H1 (cell line): ENCODE measurements at regions not wholly inside any gene's neighbourhood (a gene's known extent, or its start where the extent isn't known, plus 50 kb on each side); places are given as distances from the start of the nearest gene placed in this dataset.

ENCODE experiments used
- CTCF ChIA-PET: fragments of 300-600 bp; sonication (Branson Sonifier 250); formaldehyde crosslinking; loops from one replicate; lab custom pipeline; 2021; ENCODE audit not compliant: partially characterized antibody; lab: Charles Lee
- POLR2A ChIA-PET: fragments of 300-600 bp; sonication (Branson Sonifier 250); formaldehyde crosslinking; loops from one replicate; lab custom pipeline; 2021; ENCODE audit warnings: inconsistent platforms; ENCODE audit not compliant: partially characterized antibody; lab: Charles Lee
- DNase-seq, 2 experiments: peaks; one replicate each; pipeline versions ENCODE4 v3.0.0 to v3.0.0-alpha.2; 2010 to 2022; ENCODE audit warnings: low spot score in 2 of 2, low read depth in 1 of 2, mixed read lengths in 1 of 2
- FAIRE-seq: peaks from 2 replicates; lab custom pipeline; 2011; peaks lifted over from hg19 to GRCh38; lab: Jason Lieb, UNC
- H2AFZ ChIP-seq: 2 replicates; pipeline ENCODE4 v1.8.1; 2012; ENCODE audit warnings: low read length, inconsistent platforms
- H2AK5ac ChIP-seq: 2 replicates; pipeline ENCODE4 v1.6.1; 2013; ENCODE audit warnings: low read depth, low read length
- H2BK120ac ChIP-seq: replicated peaks from 2 replicates; pipeline ENCODE3; 2013; ENCODE audit warnings: low read depth, low read length, inconsistent platforms
- H2BK12ac ChIP-seq: 2 replicates; pipeline ENCODE4 v1.6.1; 2013; ENCODE audit warnings: low read depth, low read length
- H2BK15ac ChIP-seq: 2 replicates; pipeline ENCODE4 v1.6.1; 2013; ENCODE audit warnings: low read length
- H2BK20ac ChIP-seq: 2 replicates; pipeline ENCODE4 v1.6.1; 2013; ENCODE audit warnings: low read length
- H2BK5ac ChIP-seq: 2 replicates; pipeline ENCODE4 v1.6.1; 2013; ENCODE audit warnings: low read depth, low read length
- H3K14ac ChIP-seq: 2 replicates; pipeline ENCODE4 v1.6.1; 2013; ENCODE audit warnings: inconsistent platforms; ENCODE audit not compliant: insufficient read length
- H3K18ac ChIP-seq: 2 replicates; pipeline ENCODE4 v1.6.1; 2013; ENCODE audit warnings: low read length; ENCODE audit errors: extremely low read depth
- H3K23ac ChIP-seq: 2 replicates; pipeline ENCODE4 v1.6.1; 2013; ENCODE audit warnings: inconsistent platforms; ENCODE audit not compliant: insufficient read length
- H3K23me2 ChIP-seq: 2 replicates; pipeline ENCODE4 v1.6.1; 2013; ENCODE audit warnings: low read depth, low read length
- H3K27ac ChIP-seq: 2 replicates; pipeline ENCODE4 v1.6.1; 2011; ENCODE audit warnings: low read depth, low read length, inconsistent platforms
- H3K27me3 ChIP-seq, 4 experiments: replicated peaks in 1 of 4; 1 replicate in 1 of 4; 2 replicates in 3 of 4; pipeline versions ENCODE4 v1.6.1 to v1.8.1; 2011 to 2013; ENCODE audit warnings: low read length in 3 of 4, mild to moderate bottlenecking in 3 of 4, inconsistent platforms in 2 of 4, mixed read lengths in 2 of 4, moderate library complexity in 1 of 4; ENCODE audit not compliant: control insufficient read depth in 3 of 4, insufficient read depth in 3 of 4; ENCODE audit errors: extremely low read depth in 1 of 4
- H3K36me3 ChIP-seq, 4 experiments: 2 replicates each; pipeline versions ENCODE4 v1.6.1 to v1.8.1; 2011 to 2013; ENCODE audit warnings: mild to moderate bottlenecking in 4 of 4, low read length in 3 of 4, moderate library complexity in 2 of 4, control low read depth in 1 of 4, inconsistent platforms in 1 of 4; ENCODE audit not compliant: insufficient read depth in 4 of 4, control insufficient read depth in 2 of 4
- H3K4ac ChIP-seq: replicated peaks from 2 replicates; pipeline ENCODE3; 2013; ENCODE audit warnings: low read length, low read depth, mixed read lengths, inconsistent platforms; ENCODE audit not compliant: insufficient read length
- H3K4me1 ChIP-seq, 4 experiments: replicated peaks in 1 of 4; 1 replicate in 1 of 4; 2 replicates in 3 of 4; pipeline versions ENCODE4 v1.6.1 to v1.8.1; 2011 to 2013; ENCODE audit warnings: low read length in 3 of 4, inconsistent platforms in 2 of 4, mixed read lengths in 1 of 4; ENCODE audit not compliant: insufficient read depth in 4 of 4, control insufficient read depth in 3 of 4
- H3K4me2 ChIP-seq, 2 experiments: 2 replicates each; pipeline versions ENCODE4 v1.6.1 to v1.8.1; 2011 to 2013; ENCODE audit warnings: low read depth in 2 of 2, low read length in 2 of 2, control low read depth in 1 of 2, inconsistent platforms in 1 of 2, mild to moderate bottlenecking in 1 of 2; ENCODE audit not compliant: insufficient read depth in 1 of 2
- H3K4me3 ChIP-seq, 4 experiments: fragments of 200-600, 300-600 bp in 1 of 4; sonication (generic), shearing (Covaris generic), sonication (Bioruptor Twin) in 1 of 4; 2 replicates each; pipeline versions ENCODE4 v1.5.1 to v1.8.1; 2011 to 2016; ENCODE audit warnings: low read length in 4 of 4, low read depth in 3 of 4, control low read depth in 2 of 4, inconsistent platforms in 2 of 4, mild to moderate bottlenecking in 2 of 4, mixed read lengths in 1 of 4, moderate library complexity in 1 of 4; ENCODE audit not compliant: insufficient read depth in 2 of 4; ENCODE audit errors: extremely low read depth in 1 of 4
- H3K56ac ChIP-seq: replicated peaks from 2 replicates; pipeline ENCODE3; 2013; ENCODE audit warnings: low read depth, mild to moderate bottlenecking, mixed read lengths, low read length, inconsistent platforms; ENCODE audit not compliant: insufficient read length
- H3K79me1 ChIP-seq: 2 replicates; pipeline ENCODE4 v1.6.1; 2013; ENCODE audit warnings: low read depth, low read length, control low read depth
- H3K79me2 ChIP-seq, 2 experiments: 2 replicates each; pipeline versions ENCODE4 v1.6.1 to v1.8.1; 2012 to 2013; ENCODE audit warnings: low read length in 2 of 2, mild to moderate bottlenecking in 2 of 2, inconsistent platforms in 1 of 2; ENCODE audit not compliant: insufficient read depth in 2 of 2, control insufficient read depth in 1 of 2
- H3K9ac ChIP-seq, 4 experiments: replicated peaks in 1 of 4; 1 replicate in 1 of 4; 2 replicates in 3 of 4; pipeline versions ENCODE4 v1.6.1 to v1.8.1; 2011 to 2013; ENCODE audit warnings: low read depth in 3 of 4, low read length in 3 of 4, control low read depth in 2 of 4, mild to moderate bottlenecking in 2 of 4, moderate library complexity in 2 of 4, inconsistent platforms in 1 of 4; ENCODE audit errors: extremely low read depth in 1 of 4
- H3K9me3 ChIP-seq, 2 experiments: 2 replicates each; pipeline versions ENCODE4 v1.6.1 to v1.8.1; 2012 to 2013; ENCODE audit warnings: mild to moderate bottlenecking in 2 of 2, moderate library complexity in 2 of 2, control low read depth in 1 of 2, inconsistent platforms in 1 of 2, low read depth in 1 of 2, low read length in 1 of 2, mixed read lengths in 1 of 2; ENCODE audit not compliant: insufficient read depth in 2 of 2
- H4K20me1 ChIP-seq, 2 experiments: replicated peaks in 1 of 2; 2 replicates each; pipeline versions ENCODE3 to v1.8.1; 2011 to 2013; ENCODE audit warnings: inconsistent platforms in 2 of 2, low read length in 2 of 2, mild to moderate bottlenecking in 1 of 2; ENCODE audit not compliant: insufficient read depth in 2 of 2, control insufficient read depth in 1 of 2
- H4K5ac ChIP-seq: 2 replicates; pipeline ENCODE4 v1.6.1; 2013; ENCODE audit warnings: low read length, low read depth, mixed read lengths, inconsistent platforms; ENCODE audit not compliant: insufficient read length
- H4K8ac ChIP-seq: 2 replicates; pipeline ENCODE4 v1.8.0; 2013; ENCODE audit warnings: mild to moderate bottlenecking, moderate library complexity, low read length, inconsistent platforms; ENCODE audit not compliant: insufficient read depth; ENCODE audit errors: extremely low read depth
- H4K91ac ChIP-seq: replicated peaks from 2 replicates; pipeline ENCODE3; 2013; ENCODE audit warnings: low read length, mixed read lengths, inconsistent platforms; ENCODE audit not compliant: insufficient read length
- ATF2 ChIP-seq: IDR thresholded peaks from 2 replicates; pipeline ENCODE4 v1.6.1; 2012; ENCODE audit warnings: low read length, inconsistent platforms
- BCL11A ChIP-seq, 2 experiments: IDR thresholded peaks; one replicate each; pipeline ENCODE4 v1.6.1; 2011; ENCODE audit warnings: low read depth in 2 of 2, low read length in 2 of 2, mild to moderate bottlenecking in 2 of 2
- E2F6 ChIP-seq: IDR thresholded peaks from 2 replicates; pipeline ENCODE4 v1.6.1; 2012; ENCODE audit warnings: inconsistent platforms
- EGR1 ChIP-seq: IDR thresholded peaks from 2 replicates; pipeline ENCODE4 v1.6.1; 2011; ENCODE audit warnings: low read depth, low read length, borderline replicate concordance
- JUN ChIP-seq: IDR thresholded peaks from 2 replicates; pipeline ENCODE4 v1.6.1; 2011; ENCODE audit warnings: low read depth, mild to moderate bottlenecking, improper control_type of control experiment, low read length
- WGBS, 2 experiments: shearing (Covaris generic) in 1 of 2; methylation state at CpG; one replicate each; pipeline versions ENCODE4 v1.1.6 to v1.1.7; 2013 to 2015; ENCODE audit warnings: low lambda C conversion rate in 2 of 2, mixed read lengths in 2 of 2, inconsistent platforms in 1 of 2, low coverage in 1 of 2, missing lambda C conversion rate in 1 of 2; ENCODE audit not compliant: insufficient replicate concordance in 2 of 2, insufficient coverage in 1 of 2, insufficient read length in 1 of 2; ENCODE audit errors: extremely low coverage in 1 of 2, missing lambda C conversion rate in 1 of 2; 5-methylcytosine and 5-hydroxymethylcytosine counted together

- H3K4me2 ChIP-seq, result no peak overlapping the region
- no peak overlapping the region for H3K9ac ChIP-seq
- H4K5ac ChIP-seq, result no peak overlapping the region
- TF ChIP-seq E2F6, result no peak
- TF ChIP-seq BCL11A (IDR thresholded peaks at IDR 0.05; ENCODE audit: low read depth in 2 of 2, low read length in 2 of 2), result no peak
- no peak for TF ChIP-seq ATF2
- no peak for TF ChIP-seq EGR1
- no peak for TF ChIP-seq JUN
- no peak overlapping the region for H3K4ac ChIP-seq
- ChIA-PET POLR2A (no interaction called here), CTCF (interaction anchor here (0.6 to 0.7 kb wide), 2 partner anchors 12 to 1154 kb away, joined by 3 read pairs; no protein-coding TSS in a partner anchor)
- no peak overlapping the region for H2BK12ac ChIP-seq
- H2BK15ac ChIP-seq, result no peak overlapping the region
- H3K4me1 ChIP-seq, result peaks cover 0 to 3% (median 0%) of the 10 kb centered on the region in 4 experiments; a peak in 1 of 7 replicates
- H3K18ac ChIP-seq, result no peak overlapping the region
- no peak overlapping the region for H2BK20ac ChIP-seq
- H4K20me1 ChIP-seq, result no peaks in the 10 kb centered on the region
- no peak overlapping the region for H3K56ac ChIP-seq
- FAIRE-seq (no peak), DNase-seq (no peak)
- H3K9me3 ChIP-seq, result no peaks in the 10 kb centered on the region
- no peak overlapping the region for H3K23ac ChIP-seq
- H2AFZ ChIP-seq, result no peak overlapping the region
- no peak overlapping the region for H4K8ac ChIP-seq
- no peak overlapping the region for H2BK120ac ChIP-seq
- no peaks in the 10 kb centered on the region for H3K79me1 ChIP-seq
- no peaks in the 10 kb centered on the region for H3K79me2 ChIP-seq
- H4K91ac ChIP-seq, result no peak overlapping the region
- H2AK5ac ChIP-seq, result no peak overlapping the region
- H2BK5ac ChIP-seq, result no peak overlapping the region
- H3K27me3 ChIP-seq, result no peaks in the 10 kb centered on the region
- no peaks in the 10 kb centered on the region for H3K23me2 ChIP-seq
- H3K4me3 ChIP-seq, result no peak overlapping the region
- no peak overlapping the region for H3K14ac ChIP-seq
- WGBS, 2 experiments, result 83% methylated on average over 2 of the region's 2 CpGs; no CpG with 5 or more reads in 1 of the 2 experiments
- H3K36me3 ChIP-seq, result no peaks in the 10 kb centered on the region
- no peak overlapping the region for H3K27ac ChIP-seq
Observed at GRCh38 chr5:67969176-67969575, 246.4 kb upstream of the PIK3R1 start.
